Neutrophil (primary cell): ENCODE measurements at regions not wholly inside any gene's neighbourhood (a gene's known extent, or its start where the extent isn't known, plus 50 kb on each side); places are given as distances from the start of the nearest gene placed in this dataset.

Source experiments
- H3K27ac ChIP-seq: fragments of 200-600 bp; sonication (generic); 2 replicates; pipeline ENCODE4 v1.5.1; 2016; ENCODE audit warnings: mild to moderate bottlenecking, moderate library complexity
- H3K27me3 ChIP-seq: fragments of 200-600 bp; sonication (generic); 2 replicates; pipeline ENCODE4 v1.6.0; 2016; ENCODE audit warnings: mild to moderate bottlenecking
- H3K36me3 ChIP-seq: fragments of 200-600 bp; sonication (generic); 2 replicates; pipeline ENCODE4 v1.5.1; 2017
- H3K4me1 ChIP-seq, 2 experiments: fragments of 200-600 bp in 1 of 2; sonication (generic) in 1 of 2; 1 replicate in 1 of 2; 2 replicates in 1 of 2; pipeline versions ENCODE4 v1.5.1 to v1.6.1; 2013 to 2016; ENCODE audit warnings: low read depth in 1 of 2, low read length in 1 of 2, mild to moderate bottlenecking in 1 of 2, moderate library complexity in 1 of 2; ENCODE audit not compliant: control insufficient read depth in 1 of 2, insufficient read depth in 1 of 2
- H3K4me3 ChIP-seq, 2 experiments: fragments of 200-600 bp in 1 of 2; sonication (generic) in 1 of 2; 1 replicate in 1 of 2; 2 replicates in 1 of 2; pipeline ENCODE4 v1.5.1; 2013 to 2016; ENCODE audit warnings: low read depth in 1 of 2, low read length in 1 of 2, mild to moderate bottlenecking in 1 of 2, moderate library complexity in 1 of 2
- H3K9me3 ChIP-seq: fragments of 200-600 bp; sonication (generic); 2 replicates; pipeline ENCODE4 v1.5.1; 2016
- TF ChIP-seq, protein P1 (sequence below): fragments of 200-600 bp; sonication (generic); IDR thresholded peaks from 2 replicates; pipeline ENCODE4 v1.5.1; 2016; ENCODE audit warnings: antibody characterized with exemption

DNA sequence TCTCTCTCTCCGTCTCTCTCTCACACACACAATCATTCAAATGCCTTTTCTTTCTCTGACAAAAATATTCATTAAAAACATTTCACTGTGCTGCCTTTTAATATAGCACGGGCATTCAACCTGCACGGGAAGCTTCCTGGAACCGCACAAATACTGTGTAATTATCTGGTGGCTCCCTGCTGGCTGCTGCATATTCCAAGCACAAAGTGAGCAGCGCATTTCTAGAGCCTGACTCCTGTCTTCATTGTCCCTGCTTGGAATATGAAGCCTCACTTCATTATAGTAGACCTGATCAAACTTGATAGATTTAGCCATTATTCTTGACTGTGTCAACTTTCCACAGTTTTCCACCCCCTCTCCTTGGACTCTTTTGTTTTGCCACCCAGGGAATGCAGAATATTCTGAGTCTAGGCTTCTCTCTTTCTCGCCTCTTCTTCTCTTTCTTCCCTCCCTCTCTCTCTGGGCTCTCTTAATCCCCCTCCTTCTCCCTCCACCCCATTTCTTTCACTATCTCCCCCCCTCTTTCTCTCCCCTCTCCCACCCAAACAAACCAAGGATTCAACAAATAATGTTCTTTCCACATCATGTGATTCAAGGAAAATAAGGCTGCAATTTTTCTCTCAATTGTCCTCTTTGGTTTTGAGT lies 672.1 kb upstream of the FANCL start:
- TF ChIP-seq, protein P1, sequence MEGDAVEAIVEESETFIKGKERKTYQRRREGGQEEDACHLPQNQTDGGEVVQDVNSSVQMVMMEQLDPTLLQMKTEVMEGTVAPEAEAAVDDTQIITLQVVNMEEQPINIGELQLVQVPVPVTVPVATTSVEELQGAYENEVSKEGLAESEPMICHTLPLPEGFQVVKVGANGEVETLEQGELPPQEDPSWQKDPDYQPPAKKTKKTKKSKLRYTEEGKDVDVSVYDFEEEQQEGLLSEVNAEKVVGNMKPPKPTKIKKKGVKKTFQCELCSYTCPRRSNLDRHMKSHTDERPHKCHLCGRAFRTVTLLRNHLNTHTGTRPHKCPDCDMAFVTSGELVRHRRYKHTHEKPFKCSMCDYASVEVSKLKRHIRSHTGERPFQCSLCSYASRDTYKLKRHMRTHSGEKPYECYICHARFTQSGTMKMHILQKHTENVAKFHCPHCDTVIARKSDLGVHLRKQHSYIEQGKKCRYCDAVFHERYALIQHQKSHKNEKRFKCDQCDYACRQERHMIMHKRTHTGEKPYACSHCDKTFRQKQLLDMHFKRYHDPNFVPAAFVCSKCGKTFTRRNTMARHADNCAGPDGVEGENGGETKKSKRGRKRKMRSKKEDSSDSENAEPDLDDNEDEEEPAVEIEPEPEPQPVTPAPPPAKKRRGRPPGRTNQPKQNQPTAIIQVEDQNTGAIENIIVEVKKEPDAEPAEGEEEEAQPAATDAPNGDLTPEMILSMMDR: no peak
- H3K4me1 ChIP-seq: no peaks in the 10 kb centered on the region
- no peaks in the 10 kb centered on the region for H3K27me3 ChIP-seq
- H3K27ac ChIP-seq: no peak overlapping the region
- no peaks in the 10 kb centered on the region for H3K9me3 ChIP-seq
- H3K36me3 ChIP-seq: no peaks in the 10 kb centered on the region
- no peak overlapping the region for H3K4me3 ChIP-seq

DNA sequence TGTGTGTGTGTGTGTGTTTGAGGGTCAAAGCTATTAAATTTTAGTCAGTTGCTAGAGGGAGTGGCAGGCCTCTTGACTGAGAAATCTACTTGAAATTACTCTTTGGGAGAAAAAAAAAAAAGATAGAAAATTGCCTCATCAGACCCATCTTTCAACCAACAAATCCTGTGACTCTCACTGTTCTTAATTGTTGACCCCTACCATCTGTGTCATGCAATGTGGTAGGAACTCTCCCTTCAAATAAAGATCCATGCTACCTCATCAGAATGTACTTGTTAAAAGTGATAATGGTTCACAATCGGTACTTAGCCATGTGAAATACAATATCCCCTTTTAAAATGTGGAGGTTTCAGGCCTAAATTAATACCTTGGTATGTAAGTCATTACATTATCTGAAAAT lies 670.8 kb upstream of the FANCL start:
- Histone ChIP-seq H3K27ac (no peak overlapping the region), H3K27me3 (no peaks in the 10 kb centered on the region), H3K4me1 (no peaks in the 10 kb centered on the region), H3K4me3 (no peak overlapping the region), H3K9me3 (no peaks in the 10 kb centered on the region), H3K36me3 (no peaks in the 10 kb centered on the region)
- TF ChIP-seq, protein P1: no peak

DNA sequence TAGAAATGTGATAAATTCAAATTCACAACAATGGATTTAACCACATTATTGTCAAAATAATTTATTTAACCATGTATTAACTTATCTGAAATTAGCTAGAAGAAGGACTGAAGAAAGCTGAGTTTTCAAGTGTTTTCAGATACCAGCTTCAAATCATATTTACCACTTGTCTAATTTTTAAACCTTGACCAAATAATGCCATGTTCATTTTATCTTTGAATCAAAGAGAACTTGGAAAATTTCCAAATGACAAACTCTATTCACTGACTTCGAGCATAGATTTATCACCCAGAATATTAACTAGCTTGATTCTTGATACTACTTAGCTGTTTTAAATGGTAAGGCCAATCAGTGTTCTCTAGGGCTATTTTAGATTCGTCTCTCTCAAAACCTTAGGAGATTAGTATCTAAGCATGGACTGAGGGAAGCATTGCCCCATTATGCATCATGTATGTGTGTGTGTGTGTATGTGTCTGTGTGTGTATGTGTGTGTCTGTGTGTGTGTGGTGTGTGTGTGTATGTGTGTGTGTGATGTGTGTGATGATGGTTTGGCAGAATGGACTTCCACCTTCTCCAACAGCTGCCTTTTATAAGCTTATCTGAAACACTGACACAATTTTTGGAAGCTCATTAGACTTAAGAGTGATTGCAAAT lies 667.5 kb upstream of the FANCL start:
- Histone ChIP-seq H3K27ac (no peak overlapping the region), H3K27me3 (no peaks in the 10 kb centered on the region), H3K9me3 (no peaks in the 10 kb centered on the region), H3K4me3 (no peak overlapping the region), H3K4me1 (no peaks in the 10 kb centered on the region), H3K36me3 (no peaks in the 10 kb centered on the region)
- TF ChIP-seq, protein P1: no peak

DNA sequence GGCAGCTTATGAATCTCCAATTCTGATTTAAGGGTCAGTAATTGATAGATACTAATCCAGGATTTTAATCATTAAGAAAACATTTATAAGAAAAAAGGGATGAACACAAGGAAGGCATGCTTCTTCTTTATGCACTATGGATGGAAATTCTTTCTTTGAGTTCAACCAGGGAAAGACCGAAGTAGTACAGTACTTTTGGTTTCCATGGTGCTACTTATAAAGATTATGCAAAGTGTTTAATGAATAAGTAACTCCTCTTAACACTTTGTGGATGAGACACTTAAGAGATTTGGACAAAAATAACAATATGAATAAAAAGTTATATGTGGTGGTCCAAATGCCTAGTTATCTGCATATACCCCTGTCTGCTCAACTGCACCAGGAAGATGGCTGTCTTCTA lies 666.5 kb upstream of the FANCL start:
- Histone ChIP-seq H3K4me1 (no peaks in the 10 kb centered on the region), H3K4me3 (no peak overlapping the region), H3K36me3 (no peaks in the 10 kb centered on the region), H3K27me3 (no peaks in the 10 kb centered on the region), H3K27ac (no peak overlapping the region), H3K9me3 (no peaks in the 10 kb centered on the region)
- TF ChIP-seq, protein P1: no peak

DNA sequence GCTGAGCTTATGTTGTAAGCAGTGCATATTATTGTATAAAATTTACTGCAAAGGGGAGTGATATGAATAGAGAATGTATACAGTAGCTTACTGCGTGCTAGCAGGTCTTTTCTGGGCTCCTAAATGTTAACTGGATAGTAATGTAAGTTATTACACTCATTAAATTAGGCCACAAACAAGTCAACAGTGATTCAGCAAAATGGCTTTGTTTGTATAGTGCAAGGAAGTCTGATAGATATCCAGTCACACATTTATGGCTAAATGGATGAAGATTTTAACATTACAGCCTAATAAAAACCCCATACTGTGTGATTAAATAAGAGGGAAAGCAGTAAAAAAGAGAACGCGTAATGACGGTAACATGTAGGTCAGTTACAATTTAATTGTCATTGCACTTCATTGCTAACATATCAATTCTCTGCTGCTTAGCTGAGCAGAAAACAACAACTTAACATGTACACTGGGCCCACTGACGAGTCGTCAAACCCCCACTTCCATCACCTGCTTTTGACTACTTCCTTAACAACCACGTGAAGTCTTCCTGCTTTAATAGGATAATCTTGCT lies 665.0 kb upstream of the FANCL start:
- H3K27me3 ChIP-seq: no peaks in the 10 kb centered on the region
- no peaks in the 10 kb centered on the region for H3K9me3 ChIP-seq
- TF ChIP-seq, protein P1: no peak
- no peak overlapping the region for H3K4me3 ChIP-seq
- H3K27ac ChIP-seq: no peak overlapping the region
- no peaks in the 10 kb centered on the region for H3K4me1 ChIP-seq
- H3K36me3 ChIP-seq: no peaks in the 10 kb centered on the region
